PC-9 (cell line): ENCODE measurements at regions not wholly inside any gene's neighbourhood (a gene's known extent, or its start where the extent isn't known, plus 50 kb on each side); places are given as distances from the start of the nearest gene placed in this dataset.

Experiments
- BruUV-seq: library from RNA; stranded (reverse); fragments of 400-500 nt; replicated peaks from 2 replicates; lab custom pipeline; 2021; lab: Mats Ljungman, UMichigan
- CTCF ChIA-PET: fragments of 300-600 bp; sonication (Branson Sonifier 250); formaldehyde crosslinking; loops from one replicate; lab custom pipeline; 2022; ENCODE audit warnings: antibody characterized with exemption; lab: Charles Lee
- POLR2A ChIA-PET: fragments of 300-600 bp; sonication (Branson Sonifier 250); formaldehyde crosslinking; loops from one replicate; lab custom pipeline; 2022; ENCODE audit warnings: antibody characterized with exemption; ENCODE audit not compliant: unreplicated experiment; lab: Charles Lee
- DNase-seq, 2 experiments: peaks; one replicate each; pipeline versions ENCODE4 v3.0.0 to v3.0.0-alpha.2; 2015 to 2022; ENCODE audit warnings: mixed read lengths in 1 of 2
- H2AFZ ChIP-seq: fragments of 200-600 bp; sonication (generic); 2 replicates; pipeline ENCODE4 v1.8.1; 2017; ENCODE audit warnings: antibody characterized with exemption
- H3F3A ChIP-seq: fragments of 200-600 bp; sonication (generic); 2 replicates; pipeline ENCODE4 v1.8.1; 2017; ENCODE audit warnings: antibody characterized with exemption, mild to moderate bottlenecking, low read depth; ENCODE audit not compliant: insufficient read depth
- H3K27ac ChIP-seq: fragments of 200-600 bp; sonication (generic); 2 replicates; pipeline ENCODE4 v1.6.1; 2016; ENCODE audit warnings: mixed run types
- H3K27me3 ChIP-seq: fragments of 200-600 bp; sonication (generic); 2 replicates; pipeline ENCODE4 v1.6.1; 2016; ENCODE audit warnings: low read depth, mixed run types; ENCODE audit not compliant: insufficient read depth
- H3K36me3 ChIP-seq: fragments of 200-600 bp; sonication (generic); 2 replicates; pipeline ENCODE4 v1.6.1; 2016; ENCODE audit warnings: low read depth, mixed run types
- H3K4me1 ChIP-seq: fragments of 200-600 bp; sonication (generic); replicated peaks from 2 replicates; pipeline ENCODE4 v1.6.1; 2016; ENCODE audit warnings: mixed run types; ENCODE audit not compliant: insufficient read depth
- H3K4me2 ChIP-seq: fragments of 200-600 bp; sonication (generic); 2 replicates; pipeline ENCODE4 v1.6.1; 2017; ENCODE audit warnings: mixed run types
- H3K4me3 ChIP-seq: fragments of 200-600 bp; sonication (generic); 2 replicates; pipeline ENCODE4 v1.6.1; 2016; ENCODE audit warnings: mixed run types
- H3K79me2 ChIP-seq: fragments of 200-600 bp; sonication (generic); 2 replicates; pipeline ENCODE4 v1.6.1; 2017; ENCODE audit warnings: low read depth, mixed run types
- H3K9me2 ChIP-seq: fragments of 200-600 bp; sonication (generic); 2 replicates; pipeline ENCODE4 v1.8.1; 2017; ENCODE audit warnings: mild to moderate bottlenecking; ENCODE audit not compliant: insufficient read depth
- H3K9me3 ChIP-seq: fragments of 200-600 bp; sonication (generic); 2 replicates; pipeline ENCODE4 v1.8.1; 2016; ENCODE audit warnings: low read depth; ENCODE audit not compliant: insufficient read depth
- H4K20me1 ChIP-seq: fragments of 200-600 bp; sonication (generic); 2 replicates; pipeline ENCODE4 v1.8.1; 2017; ENCODE audit not compliant: insufficient read depth
- CTCF ChIP-seq: fragments of 200-600 bp; sonication (generic); conservative IDR thresholded peaks from 2 replicates; pipeline ENCODE4 v1.6.1; 2017; ENCODE audit warnings: mixed run types, antibody characterized with exemption, mild to moderate bottlenecking, moderate library complexity
- EZH2 ChIP-seq: fragments of 200-600 bp; sonication (generic); IDR thresholded peaks from 2 replicates; pipeline ENCODE4 v1.8.0; 2017; ENCODE audit warnings: antibody characterized with exemption, low read depth
- intact Hi-C: fragments of 100-400 bp; cut with micrococcal nuclease; formaldehyde crosslinking; loops from one replicate; pipeline ENCODE4 v1.10.0; 2022; ENCODE audit not compliant: unreplicated experiment

GRCh38 chr18:1014951-1015624 lies 110.4 kb downstream of the ADCYAP1 start:
- Histone ChIP-seq H3K9me2 (no peaks in the 10 kb centered on the region), H3K4me2 (no peak overlapping the region), H3K4me1 (peaks cover 25% of the 10 kb centered on the region), H3K9me3 (no peaks in the 10 kb centered on the region), H3K36me3 (no peaks in the 10 kb centered on the region), H3K27me3 (no peaks in the 10 kb centered on the region), H4K20me1 (no peaks in the 10 kb centered on the region), H3K79me2 (no peaks in the 10 kb centered on the region), H3K4me3 (no peak overlapping the region), H3K27ac (no peak overlapping the region), H3F3A (no peaks in the 10 kb centered on the region), H2AFZ (no peak overlapping the region)
- TF ChIP-seq CTCF (no peak), EZH2 (no peak)
- BruUV-seq, result no TSS peak
- no peak for DNase-seq
- intact Hi-C loops, result no loop called here
- ChIA-PET POLR2A (interaction anchor here (0.7 kb wide), 1 partner anchor 1641 kb away, joined by 3 read pairs; no protein-coding TSS in a partner anchor), CTCF (no interaction called here)

- ChIA-PET CTCF (no interaction called here), POLR2A (interaction anchor here (0.7 kb wide), 1 partner anchor 1640 kb away, joined by 3 read pairs; no protein-coding TSS in a partner anchor)
- intact Hi-C loops, result no loop called here
Measured at GRCh38 chr18:1015777-1016176, 111.1 kb downstream of the ADCYAP1 start.

More at GRCh38 chr18:1015777-1016176, 111.1 kb downstream of the ADCYAP1 start:
- TF ChIP-seq EZH2 (no peak), CTCF (no peak)
- Histone ChIP-seq H3K9me3 (no peaks in the 10 kb centered on the region), H3K79me2 (no peaks in the 10 kb centered on the region), H4K20me1 (no peaks in the 10 kb centered on the region), H3K27me3 (no peaks in the 10 kb centered on the region), H3K4me1 (peaks cover 18% of the 10 kb centered on the region), H2AFZ (no peak overlapping the region), H3K9me2 (no peaks in the 10 kb centered on the region), H3K36me3 (no peaks in the 10 kb centered on the region), H3F3A (no peaks in the 10 kb centered on the region), H3K4me3 (no peak overlapping the region), H3K27ac (no peak overlapping the region), H3K4me2 (no peak overlapping the region)
- no TSS peak for BruUV-seq
- DNase-seq, result no peak
